Brain microvascular endothelial cell (primary cell): ENCODE measurements at regions not wholly inside any gene's neighbourhood (a gene's known extent, or its start where the extent isn't known, plus 50 kb on each side); places are given as distances from the start of the nearest gene placed in this dataset.

ENCODE experiments used
- DNase-seq: peaks from one replicate; pipeline ENCODE4 v3.0.0-alpha.2; 2020
- H3K27ac ChIP-seq: fragments of 250-450 bp; sonication (Bioruptor Pico); 2 replicates; pipeline ENCODE4 v1.5.1; 2020; ENCODE audit warnings: mild to moderate bottlenecking, moderate library complexity
- H3K27me3 ChIP-seq: fragments of 250-450 bp; sonication (Bioruptor Pico); replicated peaks from 2 replicates; pipeline ENCODE4 v1.5.1; 2020; ENCODE audit warnings: mild to moderate bottlenecking
- H3K36me3 ChIP-seq: fragments of 250-450 bp; sonication (Bioruptor Pico); replicated peaks from 2 replicates; pipeline ENCODE4 v1.5.1; 2020; ENCODE audit warnings: mild to moderate bottlenecking
- H3K4me3 ChIP-seq: 2 replicates; pipeline ENCODE4 v1.5.1; 2011; ENCODE audit warnings: low read depth, mild to moderate bottlenecking, control low read depth, low read length, moderate library complexity
- CTCF ChIP-seq: IDR thresholded peaks from 2 replicates; pipeline ENCODE4 v1.5.1; 2011; ENCODE audit warnings: low read depth, mild to moderate bottlenecking, moderate library complexity, low read length, control low read depth, inconsistent platforms; ENCODE audit errors: missing control alignments
- in situ Hi-C: cut with HindIII; loops from 2 replicates; pipeline ENCODE4 v1.10.0; 2017; ENCODE audit warnings: low sequenced_read_pairs, low pct_ligation_motif_present

- Histone ChIP-seq H3K27ac (no peak overlapping the region), H3K36me3 (no peaks in the 10 kb centered on the region), H3K4me3 (no peak overlapping the region), H3K27me3 (no peaks in the 10 kb centered on the region)
- in situ Hi-C loops: no loop called here
- peak; percentile 64 for TF ChIP-seq CTCF
- no peak for DNase-seq
These were observed 366.5 kb upstream of the OR4E1 start for GRCh38 chr14:22039938-22040780.

GRCh38 chr14:22036541-22037239, 363.1 kb upstream of the OR4E1 start:
- no peak overlapping the region for H3K4me3 ChIP-seq

GRCh38 chr14:22026527-22026926, 352.9 kb upstream of the OR4E1 start:
- no peak for DNase-seq
- in situ Hi-C loops: no loop called here
- H3K27me3 ChIP-seq: no peaks in the 10 kb centered on the region
- no peak for TF ChIP-seq CTCF
- no peak overlapping the region for H3K27ac ChIP-seq
- H3K4me3 ChIP-seq: no peak overlapping the region
- no peaks in the 10 kb centered on the region for H3K36me3 ChIP-seq

More at GRCh38 chr14:22036541-22037239, 363.1 kb upstream of the OR4E1 start:
- Histone ChIP-seq H3K27me3 (no peaks in the 10 kb centered on the region), H3K36me3 (no peaks in the 10 kb centered on the region), H3K27ac (no peak overlapping the region)
- in situ Hi-C loops: no loop called here
- no peak for DNase-seq
- no peak for TF ChIP-seq CTCF

- in situ Hi-C loops: no loop called here
- no peak for TF ChIP-seq CTCF
- Histone ChIP-seq H3K27me3 (no peaks in the 10 kb centered on the region), H3K36me3 (no peaks in the 10 kb centered on the region), H3K27ac (no peak overlapping the region), H3K4me3 (no peak overlapping the region)
- DNase-seq: no peak
These were observed 352.3 kb upstream of the OR4E1 start for GRCh38 chr14:22025879-22026278.

DNA sequence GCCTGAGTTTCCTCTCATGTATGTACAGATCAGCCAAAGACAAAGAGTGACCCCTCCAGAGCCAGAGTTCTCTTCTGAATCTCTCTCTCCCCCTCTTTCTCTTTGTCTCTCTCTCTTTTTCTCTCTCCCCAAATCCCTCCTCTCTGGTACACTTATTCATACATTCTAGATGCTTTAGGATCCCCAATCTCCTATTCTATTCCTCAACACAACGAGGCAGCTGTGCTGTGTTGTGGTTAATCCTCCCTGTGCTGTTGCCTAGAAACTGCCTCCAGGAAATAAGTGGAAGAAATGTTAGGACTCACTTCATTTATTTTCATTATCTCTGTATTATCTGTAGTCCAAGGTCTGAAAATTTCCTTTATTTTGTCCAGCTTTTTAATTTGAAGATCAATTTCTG, 350.5 kb upstream of the OR4E1 start:
- no peak for TF ChIP-seq CTCF
- no peaks in the 10 kb centered on the region for H3K36me3 ChIP-seq
- in situ Hi-C loops: no loop called here
- H3K27me3 ChIP-seq: no peaks in the 10 kb centered on the region
- no peak overlapping the region for H3K4me3 ChIP-seq
- DNase-seq: no peak
- H3K27ac ChIP-seq: no peak overlapping the region
